Skeletal muscle cell (primary cell): ENCODE measurements at regions not wholly inside any gene's neighbourhood (a gene's known extent, or its start where the extent isn't known, plus 50 kb on each side); places are given as distances from the start of the nearest gene placed in this dataset.
"Not testable (repeated sequence)": the region's sequence is repeated elsewhere in the genome, so short reads cannot be mapped to it uniquely, and the experiment has no call there.

Experiments
- DNase-seq: peaks from one replicate; pipeline ENCODE4 v3.0.0-alpha.2; 2010; ENCODE audit warnings: low read depth
- H3K4me3 ChIP-seq: 2 replicates; pipeline ENCODE4 v1.5.1; 2011; ENCODE audit warnings: low read depth, mild to moderate bottlenecking, control low read depth, low read length, moderate library complexity

- no peak overlapping the region for H3K4me3 ChIP-seq
- no peak for DNase-seq
Measured at GRCh38 chr5:102554082-102554481, 55.3 kb upstream of the SLCO6A1 start.

GRCh38 chr5:102554728-102555127 lies 55.9 kb upstream of the SLCO6A1 start:
- DNase-seq = no peak
- no peak overlapping the region for H3K4me3 ChIP-seq

GRCh38 chr5:102561894-102562760 lies 63.3 kb upstream of the SLCO6A1 start:
- H3K4me3 ChIP-seq = no peak overlapping the region
- DNase-seq = no peak

GRCh38 chr5:102570747-102571146 lies 71.9 kb upstream of the SLCO6A1 start:
- no peak overlapping the region for H3K4me3 ChIP-seq
- DNase-seq = no peak

GRCh38 chr5:102578362-102578761 lies 79.6 kb upstream of the SLCO6A1 start:
- no peak for DNase-seq

GRCh38 chr5:102579379-102579778 lies 80.6 kb upstream of the SLCO6A1 start:
- DNase-seq = no peak
- H3K4me3 ChIP-seq = no peak overlapping the region

More at GRCh38 chr5:102578362-102578761, 79.6 kb upstream of the SLCO6A1 start:
- no peak overlapping the region for H3K4me3 ChIP-seq

- DNase-seq = no peak
- H3K4me3 ChIP-seq = no peak overlapping the region
Measured at GRCh38 chr5:102581011-102581410, 82.2 kb upstream of the SLCO6A1 start.

GRCh38 chr5:102582696-102583095 lies 83.9 kb upstream of the SLCO6A1 start:
- H3K4me3 ChIP-seq = no peak overlapping the region
- no peak for DNase-seq

GRCh38 chr5:102583276-102584124 lies 84.7 kb upstream of the SLCO6A1 start:
- no peak for DNase-seq
- H3K4me3 ChIP-seq = no peak overlapping the region

- DNase-seq = no peak
- H3K4me3 ChIP-seq = no peak overlapping the region
Measured at GRCh38 chr5:102589661-102590060, 90.9 kb upstream of the SLCO6A1 start.

- DNase-seq = no peak
Measured at GRCh38 chr5:102590467-102590866, 91.7 kb upstream of the SLCO6A1 start.

GRCh38 chr5:102591650-102592049 lies 92.8 kb upstream of the SLCO6A1 start:
- no peak for DNase-seq
- H3K4me3 ChIP-seq = no peak overlapping the region

More at GRCh38 chr5:102590467-102590866, 91.7 kb upstream of the SLCO6A1 start:
- H3K4me3 ChIP-seq = no peak overlapping the region

GRCh38 chr5:102592586-102592985 lies 93.8 kb upstream of the SLCO6A1 start:
- not testable (repeated sequence) for DNase-seq, H3K4me3 ChIP-seq

- DNase-seq = no peak
- H3K4me3 ChIP-seq = no peak overlapping the region
Measured at GRCh38 chr5:102594192-102594591, 95.4 kb upstream of the SLCO6A1 start.

- DNase-seq = no peak
- H3K4me3 ChIP-seq = no peak overlapping the region
Measured at GRCh38 chr5:102595332-102595731, 96.5 kb upstream of the SLCO6A1 start.

GRCh38 chr5:102596113-102596512 lies 97.3 kb upstream of the SLCO6A1 start:
- no peak overlapping the region for H3K4me3 ChIP-seq
- DNase-seq = no peak

- DNase-seq = no peak
Measured at GRCh38 chr5:102596951-102597350, 98.2 kb upstream of the SLCO6A1 start.

GRCh38 chr5:102599289-102599688 lies 100.5 kb upstream of the SLCO6A1 start:
- no peak for DNase-seq
- no peak overlapping the region for H3K4me3 ChIP-seq

More at GRCh38 chr5:102596951-102597350, 98.2 kb upstream of the SLCO6A1 start:
- H3K4me3 ChIP-seq = no peak overlapping the region

- no peak overlapping the region for H3K4me3 ChIP-seq
- no peak for DNase-seq
Measured at GRCh38 chr5:102600964-102601363, 102.2 kb upstream of the SLCO6A1 start.

GRCh38 chr5:102603670-102604069 lies 104.9 kb upstream of the SLCO6A1 start:
- no peak for DNase-seq
- no peak overlapping the region for H3K4me3 ChIP-seq
